ENCODE measurements at regions not wholly inside any gene's neighbourhood (a gene's known extent, or its start where the extent isn't known, plus 50 kb on each side); places are given as distances from the start of the nearest gene placed in this dataset.

DNA sequence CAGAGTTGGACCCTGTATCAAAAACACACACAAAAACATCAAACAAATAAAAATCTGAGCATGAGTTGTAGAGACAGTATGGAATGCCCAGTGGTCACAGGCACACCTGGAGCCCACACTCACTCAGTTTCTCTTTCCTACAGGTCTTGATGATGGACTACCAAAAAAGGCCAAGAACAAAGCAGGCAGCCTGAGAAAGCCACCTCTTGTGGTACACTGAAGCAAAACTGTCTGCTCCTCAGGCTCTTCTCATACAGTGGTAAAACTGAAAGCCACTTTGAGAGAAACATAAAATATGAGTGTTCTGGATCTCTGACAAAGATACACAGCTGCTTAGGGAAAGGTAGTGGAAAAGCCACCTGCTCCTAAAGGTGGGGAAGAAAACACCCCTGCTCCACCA lies 1206.9 kb downstream of the FSTL5 start:
- no peak overlapping the region for H3K4me3 Mint-ChIP-seq
- H3K9me3 Mint-ChIP-seq: peaks cover 5% of the 10 kb centered on the region
- no peaks in the 10 kb centered on the region for H3K4me1 Mint-ChIP-seq (ENCODE audit: low read depth)
- POLR2A ChIA-PET: no interaction called here
- H3K36me3 Mint-ChIP-seq: no peaks in the 10 kb centered on the region
- CTCF ChIA-PET: no interaction called here
- intact Hi-C loops (cut with micrococcal nuclease): no loop called here
- H3K27ac Mint-ChIP-seq: no peak overlapping the region
- H3K27me3 Mint-ChIP-seq: no peaks in the 10 kb centered on the region
- no peak for DNase-seq

DNA sequence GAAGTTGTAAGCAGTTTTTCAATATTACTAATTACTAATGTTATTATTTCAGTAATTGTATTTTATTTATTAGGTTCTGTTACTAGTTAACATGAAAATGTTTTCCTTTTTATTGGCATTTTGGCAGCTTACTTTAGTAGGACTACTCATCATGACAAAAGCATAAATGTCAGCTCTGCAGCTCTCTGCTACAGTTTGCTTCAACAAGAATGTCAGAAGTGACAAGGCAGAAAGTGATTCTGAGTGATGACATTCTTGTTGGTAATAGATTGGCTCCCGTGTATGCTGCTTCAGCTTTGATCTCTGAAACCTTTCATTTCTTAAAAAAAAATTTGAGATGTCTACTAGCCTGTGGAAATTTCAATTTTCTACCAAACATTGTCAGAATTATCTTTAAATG lies 1193.9 kb downstream of the FSTL5 start:
- intact Hi-C loops (cut with micrococcal nuclease): no loop called here
- Mint-ChIP-seq H3K4me3 (no peak overlapping the region), H3K9me3 (peaks cover 12% of the 10 kb centered on the region), H3K4me1 (ENCODE audit: low read depth) (no peaks in the 10 kb centered on the region), H3K27me3 (no peaks in the 10 kb centered on the region), H3K27ac (no peak overlapping the region), H3K36me3 (no peaks in the 10 kb centered on the region)
- no peak for DNase-seq
- CTCF ChIA-PET: no interaction called here
- POLR2A ChIA-PET: no interaction called here

DNA sequence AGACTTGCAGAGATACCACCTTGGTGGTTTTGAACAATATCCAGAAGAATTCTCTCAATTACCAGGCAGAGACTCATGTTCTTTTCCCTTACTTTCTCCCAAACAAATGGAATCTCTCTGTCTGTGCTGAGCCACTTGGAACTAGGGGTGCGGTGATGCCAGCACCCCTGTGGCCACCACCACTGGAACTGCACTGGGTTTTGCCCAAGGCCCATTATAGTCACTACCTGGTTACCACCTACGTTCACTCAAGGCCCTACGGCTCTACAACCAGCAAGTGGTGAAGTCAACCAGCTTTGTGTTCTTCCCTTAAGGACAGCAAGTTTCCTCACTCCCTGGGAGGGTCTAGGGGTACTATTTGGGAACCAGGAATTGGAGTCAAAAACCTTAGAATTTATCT lies 1183.7 kb downstream of the FSTL5 start:
- no peak overlapping the region for H3K4me3 Mint-ChIP-seq
- H3K9me3 Mint-ChIP-seq: peaks cover 13% of the 10 kb centered on the region
- intact Hi-C loops (cut with micrococcal nuclease): no loop called here
- no peak overlapping the region for H3K27ac Mint-ChIP-seq
- no peaks in the 10 kb centered on the region for H3K36me3 Mint-ChIP-seq
- no peaks in the 10 kb centered on the region for H3K4me1 Mint-ChIP-seq (ENCODE audit: low read depth)
- ChIA-PET CTCF (interaction anchor here (0.7 kb wide), 1 partner anchor 30 kb away, joined by 3 read pairs; no protein-coding TSS in a partner anchor), POLR2A (no interaction called here)
- no peaks in the 10 kb centered on the region for H3K27me3 Mint-ChIP-seq
- no peak for DNase-seq

- no peaks in the 10 kb centered on the region for H3K27me3 Mint-ChIP-seq
- H3K9me3 Mint-ChIP-seq: peaks cover 12% of the 10 kb centered on the region
- DNase-seq: no peak
- intact Hi-C loops (cut with micrococcal nuclease): no loop called here
- CTCF ChIA-PET: no interaction called here
- no peaks in the 10 kb centered on the region for H3K4me1 Mint-ChIP-seq (ENCODE audit: low read depth)
- POLR2A ChIA-PET: no interaction called here
- H3K27ac Mint-ChIP-seq: no peak overlapping the region
- H3K4me3 Mint-ChIP-seq: no peak overlapping the region
- no peaks in the 10 kb centered on the region for H3K36me3 Mint-ChIP-seq
These were observed 1182.7 kb downstream of the FSTL5 start for GRCh38 chr4:160981083-160981482.

GRCh38 chr4:160983035-160983434 lies 1180.8 kb downstream of the FSTL5 start:
- intact Hi-C loops (cut with micrococcal nuclease): no loop called here
- no peak for DNase-seq
- no peaks in the 10 kb centered on the region for H3K27me3 Mint-ChIP-seq
- no peaks in the 10 kb centered on the region for H3K36me3 Mint-ChIP-seq
- POLR2A ChIA-PET: no interaction called here
- H3K4me3 Mint-ChIP-seq: no peak overlapping the region
- H3K27ac Mint-ChIP-seq: no peak overlapping the region
- no peaks in the 10 kb centered on the region for H3K4me1 Mint-ChIP-seq (ENCODE audit: low read depth)
- H3K9me3 Mint-ChIP-seq: peaks cover 9% of the 10 kb centered on the region
- CTCF ChIA-PET: no interaction called here

- DNase-seq: no peak
- Mint-ChIP-seq H3K36me3 (no peaks in the 10 kb centered on the region), H3K27me3 (no peaks in the 10 kb centered on the region), H3K4me1 (ENCODE audit: low read depth) (no peaks in the 10 kb centered on the region), H3K4me3 (no peak overlapping the region), H3K27ac (no peak overlapping the region), H3K9me3 (peaks cover 10% of the 10 kb centered on the region)
- intact Hi-C loops (cut with micrococcal nuclease): no loop called here
- POLR2A ChIA-PET: no interaction called here
- CTCF ChIA-PET: no interaction called here
These were observed 1161.4 kb downstream of the FSTL5 start for GRCh38 chr4:161002386-161002785.

GRCh38 chr4:161003418-161004057 lies 1160.3 kb downstream of the FSTL5 start:
- CTCF ChIA-PET: no interaction called here
- H3K36me3 Mint-ChIP-seq: no peaks in the 10 kb centered on the region

DNA sequence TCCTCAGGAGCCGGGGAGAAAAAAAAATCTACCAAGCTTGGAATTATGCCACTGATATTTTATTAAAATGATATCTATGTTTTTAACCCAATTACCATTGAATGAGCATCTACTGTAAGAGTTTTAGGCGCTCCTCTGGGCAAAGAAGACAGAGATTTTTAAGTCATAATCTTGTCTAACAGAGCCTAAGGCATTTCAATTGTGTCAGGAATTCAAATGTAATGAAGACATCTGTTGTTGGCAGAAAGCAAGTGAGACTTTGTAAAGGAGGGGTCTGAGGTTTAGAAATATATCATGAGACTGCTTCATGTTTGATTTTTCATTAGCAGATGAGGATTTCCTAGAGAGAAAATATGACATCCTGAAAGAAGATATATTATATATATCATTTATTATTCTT lies 1158.1 kb downstream of the FSTL5 start:
- H3K36me3 Mint-ChIP-seq: no peaks in the 10 kb centered on the region
- DNase-seq: no peak
- peaks cover 10% of the 10 kb centered on the region for H3K9me3 Mint-ChIP-seq
- CTCF ChIA-PET: no interaction called here
- no peak overlapping the region for H3K4me3 Mint-ChIP-seq
- intact Hi-C loops (cut with micrococcal nuclease): no loop called here
- H3K27ac Mint-ChIP-seq: no peak overlapping the region
- H3K27me3 Mint-ChIP-seq: no peaks in the 10 kb centered on the region
- H3K4me1 Mint-ChIP-seq (ENCODE audit: low read depth): no peaks in the 10 kb centered on the region
- POLR2A ChIA-PET: no interaction called here

More at GRCh38 chr4:161003418-161004057, 1160.3 kb downstream of the FSTL5 start:
- intact Hi-C loops (cut with micrococcal nuclease): no loop called here
- DNase-seq: no peak
- no peak overlapping the region for H3K27ac Mint-ChIP-seq
- H3K9me3 Mint-ChIP-seq: peaks cover 10% of the 10 kb centered on the region
- no peak overlapping the region for H3K4me3 Mint-ChIP-seq
- H3K4me1 Mint-ChIP-seq (ENCODE audit: low read depth): no peaks in the 10 kb centered on the region
- POLR2A ChIA-PET: no interaction called here
- H3K27me3 Mint-ChIP-seq: no peaks in the 10 kb centered on the region

DNA sequence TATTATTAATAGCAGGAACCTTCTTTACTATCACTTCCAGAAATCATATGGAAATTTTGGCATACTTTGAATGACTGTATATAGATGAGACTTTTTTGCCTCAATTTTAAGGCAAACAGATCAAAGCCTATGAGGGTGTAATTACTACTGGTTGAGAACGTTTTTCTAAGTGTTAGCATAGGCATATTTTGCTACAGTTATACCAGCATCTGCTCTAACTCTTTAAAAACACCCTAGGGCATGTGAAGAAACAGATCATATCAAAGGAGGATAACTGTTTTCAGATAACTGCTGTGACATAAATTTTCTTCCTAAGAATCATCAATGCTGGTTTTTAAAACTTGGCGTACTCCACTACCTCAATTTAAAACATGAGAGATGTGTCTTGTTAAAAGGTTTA lies 1155.3 kb downstream of the FSTL5 start:
- intact Hi-C loops (cut with micrococcal nuclease): no loop called here
- Mint-ChIP-seq H3K36me3 (no peaks in the 10 kb centered on the region), H3K4me1 (ENCODE audit: low read depth) (no peaks in the 10 kb centered on the region), H3K27me3 (no peaks in the 10 kb centered on the region), H3K4me3 (no peak overlapping the region), H3K27ac (no peak overlapping the region), H3K9me3 (peaks cover 9% of the 10 kb centered on the region)
- POLR2A ChIA-PET: no interaction called here
- CTCF ChIA-PET: no interaction called here
- no peak for DNase-seq

DNA sequence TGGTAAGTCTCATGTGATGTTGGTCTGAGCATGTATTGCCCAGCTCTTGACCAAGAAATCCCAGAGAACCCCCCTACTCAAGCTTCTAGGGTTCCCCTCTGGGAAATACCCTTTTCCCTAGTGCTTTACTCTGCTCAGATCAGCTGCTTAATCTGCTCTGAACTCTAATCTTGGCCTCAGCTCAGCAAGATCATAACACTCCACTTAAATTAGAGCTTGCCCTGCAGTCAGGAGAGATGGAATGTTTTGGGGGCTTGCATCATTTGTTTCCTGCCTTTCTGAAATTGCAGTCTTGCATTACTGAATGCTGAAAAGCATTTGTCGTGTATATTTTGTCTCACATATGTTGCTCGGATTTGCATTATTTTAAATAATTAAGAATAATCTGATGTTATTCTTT lies 1153.6 kb downstream of the FSTL5 start:
- Mint-ChIP-seq H3K4me3 (no peak overlapping the region), H3K4me1 (ENCODE audit: low read depth) (no peaks in the 10 kb centered on the region), H3K27me3 (no peaks in the 10 kb centered on the region), H3K36me3 (no peaks in the 10 kb centered on the region), H3K27ac (no peak overlapping the region), H3K9me3 (peaks cover 9% of the 10 kb centered on the region)
- DNase-seq: no peak
- ChIA-PET POLR2A (no interaction called here), CTCF (no interaction called here)
- intact Hi-C loops (cut with micrococcal nuclease): no loop called here

Measured in activated CD4-positive, alpha-beta memory T cell treated with anti-CD3 and anti-CD28 coated beads for 36 hours (primary cell).